WERI-Rb-1 (cell line): ENCODE measurements at regions not wholly inside any gene's neighbourhood (a gene's known extent, or its start where the extent isn't known, plus 50 kb on each side); places are given as distances from the start of the nearest gene placed in this dataset.

Source experiments
- DNase-seq: peaks from one replicate; pipeline ENCODE4 v3.0.0-alpha.2; 2020
- H3K27ac ChIP-seq: fragments of 250-450 bp; sonication (Bioruptor Pico); 2 replicates; pipeline ENCODE4 v1.5.1; 2020; ENCODE audit warnings: mild to moderate bottlenecking, moderate library complexity
- H3K27me3 ChIP-seq: fragments of 250-450 bp; sonication (Bioruptor Pico); 2 replicates; pipeline ENCODE4 v1.5.1; 2021; ENCODE audit warnings: mild to moderate bottlenecking, low read depth, moderate library complexity; ENCODE audit not compliant: insufficient read depth, severe bottlenecking
- H3K36me3 ChIP-seq: fragments of 250-450 bp; sonication (Bioruptor Pico); 2 replicates; pipeline ENCODE4 v1.5.1; 2020; ENCODE audit warnings: mild to moderate bottlenecking, moderate library complexity
- H3K4me3 ChIP-seq: 2 replicates; pipeline ENCODE4 v1.5.1; 2011; ENCODE audit warnings: low read depth, mild to moderate bottlenecking, control low read depth, low read length
- H3K9me3 ChIP-seq: fragments of 250-450 bp; sonication (Bioruptor Pico); 2 replicates; pipeline ENCODE4 v1.5.1; 2021; ENCODE audit warnings: mild to moderate bottlenecking, moderate library complexity; ENCODE audit not compliant: severe bottlenecking
- TF ChIP-seq, protein P1 (sequence below): IDR thresholded peaks from 2 replicates; pipeline ENCODE4 v1.5.1; 2011; ENCODE audit warnings: low read depth, mild to moderate bottlenecking, control low read depth, inconsistent platforms, low read length

DNA sequence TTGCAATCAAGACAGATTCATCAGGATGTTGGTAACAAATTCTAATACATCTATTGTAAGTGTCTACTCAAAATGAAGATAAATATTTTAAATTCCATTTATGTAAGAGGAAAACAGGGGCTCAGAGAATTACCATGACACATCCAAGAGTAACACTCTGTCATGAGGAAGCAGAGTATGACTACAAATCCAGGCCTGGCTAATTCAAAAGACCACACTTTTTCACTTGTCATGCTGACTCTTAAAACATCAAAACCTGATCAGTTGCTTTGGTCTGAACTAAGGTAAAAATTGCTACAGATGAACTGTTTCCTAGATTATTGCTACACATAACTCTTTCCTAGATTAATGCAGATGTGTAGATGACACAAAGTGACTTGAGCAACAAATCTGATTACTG, 880.6 kb downstream of the TSN start:
- no peak overlapping the region for H3K27ac ChIP-seq
- H3K9me3 ChIP-seq: no peaks in the 10 kb centered on the region
- H3K36me3 ChIP-seq: no peaks in the 10 kb centered on the region
- H3K4me3 ChIP-seq: no peak overlapping the region
- H3K27me3 ChIP-seq: no peaks in the 10 kb centered on the region
- TF ChIP-seq, protein P1, sequence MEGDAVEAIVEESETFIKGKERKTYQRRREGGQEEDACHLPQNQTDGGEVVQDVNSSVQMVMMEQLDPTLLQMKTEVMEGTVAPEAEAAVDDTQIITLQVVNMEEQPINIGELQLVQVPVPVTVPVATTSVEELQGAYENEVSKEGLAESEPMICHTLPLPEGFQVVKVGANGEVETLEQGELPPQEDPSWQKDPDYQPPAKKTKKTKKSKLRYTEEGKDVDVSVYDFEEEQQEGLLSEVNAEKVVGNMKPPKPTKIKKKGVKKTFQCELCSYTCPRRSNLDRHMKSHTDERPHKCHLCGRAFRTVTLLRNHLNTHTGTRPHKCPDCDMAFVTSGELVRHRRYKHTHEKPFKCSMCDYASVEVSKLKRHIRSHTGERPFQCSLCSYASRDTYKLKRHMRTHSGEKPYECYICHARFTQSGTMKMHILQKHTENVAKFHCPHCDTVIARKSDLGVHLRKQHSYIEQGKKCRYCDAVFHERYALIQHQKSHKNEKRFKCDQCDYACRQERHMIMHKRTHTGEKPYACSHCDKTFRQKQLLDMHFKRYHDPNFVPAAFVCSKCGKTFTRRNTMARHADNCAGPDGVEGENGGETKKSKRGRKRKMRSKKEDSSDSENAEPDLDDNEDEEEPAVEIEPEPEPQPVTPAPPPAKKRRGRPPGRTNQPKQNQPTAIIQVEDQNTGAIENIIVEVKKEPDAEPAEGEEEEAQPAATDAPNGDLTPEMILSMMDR: no peak
- DNase-seq: no peak

DNA sequence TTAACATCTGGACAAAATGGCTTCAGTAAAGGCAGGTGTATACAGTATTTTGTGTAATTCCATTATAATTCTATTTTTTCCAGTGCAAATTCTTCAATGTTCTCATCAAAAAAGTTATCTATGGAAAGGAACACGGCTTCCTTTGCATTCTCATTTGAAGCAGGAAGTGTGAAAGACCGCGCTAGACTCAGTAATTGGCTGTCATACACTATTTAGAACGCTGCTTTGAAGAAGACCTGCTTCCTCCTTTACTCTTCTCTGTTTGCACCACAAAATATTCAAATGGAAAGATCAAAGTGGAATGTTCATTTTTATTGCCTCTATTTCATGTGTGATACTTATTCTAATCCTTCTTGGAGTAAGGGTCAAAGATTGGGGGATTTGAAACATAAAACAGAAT, 883.7 kb downstream of the TSN start:
- no peak overlapping the region for H3K4me3 ChIP-seq
- TF ChIP-seq, protein P1: no peak
- H3K27me3 ChIP-seq: no peaks in the 10 kb centered on the region
- H3K9me3 ChIP-seq: no peaks in the 10 kb centered on the region
- no peak overlapping the region for H3K27ac ChIP-seq
- H3K36me3 ChIP-seq: no peaks in the 10 kb centered on the region
- DNase-seq: no peak

DNA sequence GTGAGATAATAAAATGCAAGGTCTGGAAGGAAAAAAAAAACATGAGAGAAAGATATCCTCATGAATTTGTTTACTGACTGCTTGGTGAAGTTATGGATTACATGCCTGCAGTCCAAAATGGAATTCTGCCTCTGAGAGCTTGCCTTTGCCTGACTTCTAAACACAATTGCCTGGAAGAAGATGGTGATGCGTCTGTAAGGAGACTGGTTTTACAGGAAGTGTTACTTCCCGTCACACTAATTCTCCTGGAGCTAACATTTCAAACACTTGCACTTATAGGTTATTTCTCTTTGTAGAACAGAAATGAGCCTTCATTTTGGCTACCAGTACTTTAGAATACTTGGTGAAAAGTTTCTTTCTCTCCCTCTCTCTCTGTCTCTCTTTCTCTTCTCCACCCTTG, 884.3 kb downstream of the TSN start:
- H3K27ac ChIP-seq: no peak overlapping the region
- DNase-seq: no peak
- H3K36me3 ChIP-seq: no peaks in the 10 kb centered on the region
- TF ChIP-seq, protein P1: no peak
- H3K27me3 ChIP-seq: no peaks in the 10 kb centered on the region
- no peak overlapping the region for H3K4me3 ChIP-seq
- H3K9me3 ChIP-seq: no peaks in the 10 kb centered on the region

DNA sequence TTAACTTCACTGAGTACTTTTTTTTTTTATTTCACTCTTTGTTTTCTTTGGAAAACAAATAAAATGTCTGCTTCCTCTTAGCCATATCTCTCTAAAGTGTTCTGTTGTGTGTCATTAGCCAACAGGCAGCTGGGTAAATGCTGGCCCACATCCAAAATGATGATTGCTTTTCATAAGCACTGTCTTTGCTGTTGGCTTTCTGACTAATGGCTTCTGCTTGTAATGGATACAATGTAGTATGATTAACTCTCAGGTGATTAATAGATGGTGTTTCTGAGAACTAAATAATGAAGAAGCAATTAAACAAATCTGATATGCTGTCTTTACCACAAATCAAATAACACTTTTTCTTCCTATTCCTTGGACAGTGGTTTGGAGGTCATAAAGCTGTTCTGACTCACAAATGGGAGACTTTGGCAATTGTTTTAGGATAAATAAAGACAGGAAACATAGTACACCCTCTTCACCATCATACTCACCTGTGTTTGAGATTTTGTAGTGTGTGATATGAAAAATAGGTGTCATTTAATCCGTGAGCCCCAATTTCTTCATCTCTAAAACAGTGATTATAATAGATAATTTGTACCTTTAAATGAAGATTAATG, 888.4 kb downstream of the TSN start:
- no peak overlapping the region for H3K4me3 ChIP-seq
- H3K27ac ChIP-seq: no peak overlapping the region
- no peak for DNase-seq
- no peaks in the 10 kb centered on the region for H3K36me3 ChIP-seq
- no peaks in the 10 kb centered on the region for H3K27me3 ChIP-seq
- TF ChIP-seq, protein P1: no peak
- no peaks in the 10 kb centered on the region for H3K9me3 ChIP-seq

DNA sequence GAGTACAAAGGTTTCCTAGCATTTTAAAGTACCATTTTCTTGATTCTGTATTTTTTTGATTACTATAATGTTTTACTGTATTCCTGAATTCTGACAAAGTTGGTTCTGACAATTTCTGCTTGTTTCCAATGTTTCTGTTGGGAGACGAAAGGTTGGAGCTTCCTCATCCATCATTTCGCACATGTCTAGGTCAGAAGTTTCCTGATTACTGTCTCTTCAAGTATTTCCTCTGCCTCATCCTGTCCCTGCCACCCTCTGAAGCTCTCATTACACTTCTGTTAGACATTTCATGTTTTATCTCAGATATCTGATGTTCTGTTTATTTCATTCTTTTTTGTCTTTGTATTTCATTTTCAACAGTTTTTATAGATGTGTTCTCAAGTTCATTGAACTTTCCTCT, 895.8 kb downstream of the TSN start:
- DNase-seq: no peak
- no peak overlapping the region for H3K27ac ChIP-seq
- H3K27me3 ChIP-seq: no peaks in the 10 kb centered on the region
- H3K36me3 ChIP-seq: no peaks in the 10 kb centered on the region
- H3K4me3 ChIP-seq: no peak overlapping the region
- TF ChIP-seq, protein P1: no peak
- no peaks in the 10 kb centered on the region for H3K9me3 ChIP-seq

DNA sequence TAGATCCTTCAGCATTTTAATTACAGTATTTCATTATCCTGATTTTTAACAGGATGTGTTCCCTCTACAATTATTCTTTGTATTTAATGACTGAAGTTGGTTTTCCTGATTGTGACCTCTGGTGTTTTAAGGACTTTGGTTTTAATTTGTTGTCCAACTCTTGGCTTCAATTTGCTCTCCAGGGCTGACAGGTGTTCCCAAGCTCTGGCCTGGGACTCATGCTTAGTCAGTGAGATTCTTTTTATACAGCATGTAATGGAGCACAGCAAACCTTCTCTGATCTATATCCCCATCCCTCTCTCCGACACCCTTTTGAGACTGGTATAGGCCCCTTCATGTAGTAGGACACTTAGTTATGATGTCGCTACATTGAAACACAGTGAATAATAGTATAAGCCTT, 896.3 kb downstream of the TSN start:
- Histone ChIP-seq H3K4me3 (no peak overlapping the region), H3K36me3 (no peaks in the 10 kb centered on the region), H3K27me3 (no peaks in the 10 kb centered on the region), H3K9me3 (no peaks in the 10 kb centered on the region), H3K27ac (no peak overlapping the region)
- no peak for DNase-seq
- TF ChIP-seq, protein P1: no peak
